HG02981 (cell line): ENCODE measurements at regions not wholly inside any gene's neighbourhood (a gene's known extent, or its start where the extent isn't known, plus 50 kb on each side); places are given as distances from the start of the nearest gene placed in this dataset.
"Not testable (repeated sequence)": the region's sequence is repeated elsewhere in the genome, so short reads cannot be mapped to it uniquely, and the experiment has no call there.

Source experiments
- ATAC-seq: cut with Tn5 transposase; IDR thresholded peaks from one replicate; pipeline ENCODE4 v1.9.1; 2021; ENCODE audit warnings: mild to moderate bottlenecking, moderate library complexity; ENCODE audit not compliant: unreplicated experiment

DNA sequence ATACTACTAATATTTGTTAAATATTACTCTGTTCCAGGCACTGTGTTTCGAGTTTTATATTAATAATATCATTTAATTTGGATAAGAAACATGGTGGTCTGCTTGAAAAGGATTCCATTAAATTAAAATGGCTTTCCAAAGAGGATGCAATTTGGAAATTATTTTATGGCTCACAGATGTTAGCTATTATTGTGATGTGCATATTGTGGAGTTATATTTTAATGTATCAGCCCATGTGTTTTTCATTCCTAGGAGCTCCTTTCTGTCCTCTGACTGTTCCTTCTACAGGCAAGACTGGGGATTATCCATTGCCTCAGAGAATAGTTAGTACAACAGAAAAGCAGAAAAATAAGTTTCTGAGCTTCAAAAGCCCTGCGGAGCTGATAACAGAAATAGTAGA is 376.7 kb upstream of the PDZRN3 start:
- ATAC-seq: no peak

DNA sequence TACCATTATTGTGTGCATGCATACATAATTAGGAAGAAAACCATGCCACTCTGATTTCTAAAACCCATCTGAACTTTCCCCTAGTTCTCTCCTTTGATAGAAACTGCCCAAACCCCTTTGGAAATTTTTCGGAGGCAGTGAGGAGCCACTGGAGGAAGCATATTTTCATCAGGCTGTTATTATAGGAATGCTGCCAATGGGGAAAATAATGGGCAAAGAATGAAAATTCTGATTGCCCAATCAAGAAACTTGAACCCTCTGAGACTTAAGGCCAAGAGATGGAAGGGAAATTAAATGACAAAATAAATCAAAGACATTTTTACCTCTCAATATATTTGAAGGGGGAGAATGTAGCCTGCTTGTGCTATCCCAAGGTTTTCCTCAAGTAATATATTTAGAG is 376.0 kb upstream of the PDZRN3 start:
- no peak for ATAC-seq

DNA sequence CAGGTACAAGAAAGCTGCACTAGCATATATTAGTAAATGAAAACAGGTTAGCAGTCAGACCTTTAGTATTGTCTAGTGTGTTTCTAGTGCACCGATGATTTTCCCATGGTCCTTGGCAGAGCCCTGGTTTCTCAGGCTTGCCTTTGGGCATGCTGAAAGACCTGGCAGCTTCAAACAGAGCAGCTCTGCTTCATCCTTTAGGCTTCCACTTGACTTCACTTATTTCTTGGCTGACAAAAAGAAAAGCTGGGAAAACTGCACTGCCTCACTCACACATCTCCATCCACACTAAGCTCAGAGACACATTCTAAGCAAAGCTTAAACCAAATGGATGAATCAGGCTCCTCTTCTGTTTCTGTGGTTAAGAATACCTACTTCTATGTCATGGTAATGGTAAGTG is 374.8 kb upstream of the PDZRN3 start:
- no peak for ATAC-seq

DNA sequence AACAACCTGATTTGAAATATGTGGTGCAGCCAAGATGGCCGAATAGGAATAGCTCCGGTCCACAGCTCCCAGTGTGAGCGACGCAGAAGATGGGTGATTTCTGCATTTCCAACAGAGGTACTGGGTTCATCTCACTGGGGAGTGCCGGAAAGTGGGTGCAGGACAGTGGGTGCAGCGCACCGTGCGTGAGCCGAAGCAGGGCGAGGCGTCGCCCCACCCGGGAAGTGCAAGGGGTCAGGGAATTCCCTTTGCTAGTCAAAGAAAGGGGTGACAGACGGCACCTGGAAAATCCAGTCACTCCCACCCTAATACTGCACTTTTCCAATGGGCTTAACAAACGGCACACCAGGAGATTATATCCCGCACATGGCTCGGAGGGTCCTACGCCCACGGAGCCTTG is 365.9 kb upstream of the PDZRN3 start:
- ATAC-seq: not testable (repeated sequence)

DNA sequence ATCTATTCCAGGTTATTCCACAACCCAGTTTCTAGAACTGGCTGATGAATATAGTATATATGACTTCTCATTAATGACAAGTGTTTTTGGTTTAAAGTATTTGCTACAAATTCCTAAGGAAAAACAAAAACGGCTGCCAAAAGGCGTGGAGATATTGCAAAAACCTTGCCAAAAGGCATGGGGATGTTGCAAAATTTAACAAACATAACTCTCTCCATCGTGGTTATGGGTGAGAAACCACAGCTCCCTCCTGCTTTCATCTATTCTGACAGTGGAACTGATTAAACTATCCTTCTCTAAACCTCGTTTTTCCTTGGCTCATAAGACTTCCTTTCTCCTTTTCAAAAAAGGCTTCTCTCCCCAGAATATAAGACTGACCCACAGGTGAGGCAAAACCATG is 342.0 kb upstream of the PDZRN3 start:
- ATAC-seq: no peak

DNA sequence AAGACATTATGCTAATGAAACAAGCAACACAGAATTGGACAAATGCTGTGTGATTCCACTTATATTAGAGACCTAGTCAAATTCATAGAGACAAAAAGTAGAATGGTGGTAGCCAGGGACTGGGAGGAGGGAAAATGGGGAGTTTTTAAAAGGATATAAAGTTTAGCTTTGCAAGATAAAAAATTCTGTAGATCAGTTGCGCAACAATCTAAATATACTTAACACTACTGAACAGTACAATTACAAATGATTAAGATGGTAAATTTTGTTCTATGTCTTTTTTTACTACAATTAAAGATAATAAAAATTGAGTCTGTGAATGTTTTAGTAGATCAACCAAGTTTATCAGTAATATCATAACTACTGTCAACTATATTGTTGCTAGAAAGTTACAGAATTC is 340.1 kb upstream of the PDZRN3 start:
- ATAC-seq: no peak

DNA sequence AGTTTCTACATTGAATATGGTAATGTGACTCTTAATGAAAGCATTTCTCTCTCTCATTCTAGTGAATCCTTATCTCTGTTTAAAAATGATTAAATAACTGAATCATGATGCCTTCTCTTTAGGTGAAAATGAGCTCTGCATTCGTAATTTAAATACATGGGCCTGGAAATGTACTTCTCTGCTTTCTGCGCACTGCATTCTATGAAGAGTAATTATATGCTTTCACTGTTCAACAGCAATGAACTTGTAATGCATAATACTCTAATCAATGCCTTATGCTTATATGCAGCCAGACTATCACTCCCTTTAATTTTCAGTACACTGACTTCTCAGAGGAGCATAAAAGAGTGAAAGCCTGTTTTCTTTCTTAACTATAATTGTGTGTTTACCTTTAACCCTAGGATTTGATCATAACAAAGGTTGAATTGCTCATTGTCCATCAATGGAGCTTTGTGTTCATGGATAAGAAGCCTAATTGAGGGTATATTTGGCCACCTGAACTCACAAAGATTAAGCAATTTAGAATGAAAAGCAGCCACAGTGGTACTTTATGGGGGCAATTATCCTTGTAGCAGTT is 330.8 kb upstream of the PDZRN3 start:
- no peak for ATAC-seq

DNA sequence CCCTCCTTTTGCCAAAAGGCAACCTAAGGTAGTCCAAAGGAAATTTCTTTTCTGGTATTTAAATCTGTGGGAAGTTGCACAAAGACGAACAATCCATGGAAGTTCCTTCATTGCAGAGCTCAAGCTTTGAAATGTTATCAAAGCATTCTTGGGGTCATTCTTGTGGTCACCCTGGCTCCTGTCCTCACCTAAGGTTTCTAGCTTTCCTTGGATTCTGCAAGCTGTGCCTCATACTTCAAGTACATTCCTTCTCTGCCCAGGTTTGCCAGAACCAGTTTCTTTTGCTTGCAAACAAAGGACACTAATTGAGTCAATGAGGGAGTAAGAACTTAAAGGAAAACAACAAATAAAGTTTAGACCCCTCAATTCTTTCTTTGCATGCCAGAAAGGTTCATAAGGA is 329.8 kb upstream of the PDZRN3 start:
- ATAC-seq: no peak

DNA sequence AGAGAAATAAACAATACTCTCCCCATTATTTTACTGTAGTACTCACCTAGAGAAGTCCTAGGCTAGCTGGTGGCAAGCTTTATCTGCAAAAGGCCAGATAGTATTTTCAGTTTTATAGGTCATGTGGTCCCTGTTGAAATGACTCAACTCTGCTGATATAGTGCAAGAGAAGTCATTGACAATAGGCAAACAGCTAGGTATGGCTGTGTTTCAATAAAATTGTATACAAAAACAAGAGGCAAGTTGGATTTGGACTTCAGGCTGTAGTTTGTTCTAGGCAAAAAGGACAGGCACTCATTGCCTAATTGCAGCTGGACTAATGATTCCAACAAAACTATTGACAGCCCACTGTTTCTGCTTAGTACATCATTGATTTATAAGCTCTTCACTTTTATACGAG is 328.0 kb upstream of the PDZRN3 start:
- no peak for ATAC-seq

DNA sequence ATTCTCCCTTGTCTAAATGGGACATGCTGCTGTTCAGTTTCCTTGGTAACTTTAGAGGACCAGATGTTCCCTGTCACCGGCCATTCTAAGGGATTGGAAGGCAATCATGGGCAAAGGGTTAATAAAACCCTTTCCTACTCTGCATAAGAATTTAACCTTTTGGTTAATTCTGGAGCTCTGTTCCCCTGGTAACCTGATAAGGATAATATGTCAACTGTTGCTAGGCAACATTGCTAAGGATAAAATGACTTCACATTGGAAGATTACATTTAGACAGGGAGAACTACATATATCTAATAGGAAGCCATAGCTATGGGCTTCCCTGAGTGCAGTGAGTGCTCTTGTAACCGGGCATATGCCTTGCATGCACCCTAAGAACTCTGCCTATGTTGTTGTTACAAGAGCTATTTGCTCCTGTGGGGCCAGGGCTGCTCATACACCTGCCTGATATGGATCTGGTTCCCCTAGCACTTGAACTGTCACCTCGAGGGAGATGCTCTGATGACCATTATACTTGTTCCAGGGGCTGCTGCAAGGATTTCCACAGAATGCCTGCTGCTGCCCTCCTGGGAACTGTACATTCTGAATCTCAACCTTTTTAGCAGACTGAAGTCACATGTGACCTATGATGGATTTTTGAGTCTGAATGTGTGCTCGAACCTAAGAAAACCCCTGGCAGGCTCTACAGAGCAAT is 326.3 kb upstream of the PDZRN3 start:
- ATAC-seq: no peak

DNA sequence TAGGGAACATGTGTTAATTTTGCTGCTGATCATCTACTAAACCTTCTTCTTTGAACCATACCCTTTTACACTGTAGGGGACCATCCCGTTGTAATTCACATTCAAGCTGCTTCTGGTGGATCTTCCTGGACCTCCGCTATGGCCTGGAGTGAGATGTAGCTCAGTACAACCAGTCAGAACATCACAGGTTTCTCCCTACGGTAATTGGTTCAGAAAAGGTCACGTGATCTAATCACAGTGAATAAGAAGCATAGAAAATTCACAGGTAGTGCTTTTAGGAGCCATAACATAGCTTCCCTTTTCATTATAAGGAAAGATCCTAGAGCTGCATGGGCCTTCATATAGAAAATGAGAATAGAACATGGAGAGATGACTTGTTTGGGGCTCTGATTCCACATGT is 320.8 kb upstream of the PDZRN3 start:
- no peak for ATAC-seq

DNA sequence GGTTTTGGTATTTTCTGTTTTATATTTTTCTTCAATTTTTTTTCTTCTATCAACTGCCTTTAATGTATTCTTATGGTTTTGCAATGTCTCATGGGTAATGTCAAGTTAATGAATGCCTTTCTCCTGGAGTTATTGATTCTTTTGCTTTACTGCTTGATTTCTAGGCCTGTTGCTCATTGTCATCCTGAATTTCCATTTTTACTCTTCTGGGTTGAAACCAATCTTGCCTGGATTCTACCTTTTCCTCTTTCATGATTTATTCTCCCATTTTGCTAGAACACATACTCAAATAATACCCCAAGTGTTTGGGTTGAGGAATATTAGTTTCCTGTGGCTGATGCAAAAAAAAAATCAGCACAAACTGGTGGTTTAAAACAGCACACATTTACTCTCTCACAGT is 315.2 kb upstream of the PDZRN3 start:
- ATAC-seq: no peak

DNA sequence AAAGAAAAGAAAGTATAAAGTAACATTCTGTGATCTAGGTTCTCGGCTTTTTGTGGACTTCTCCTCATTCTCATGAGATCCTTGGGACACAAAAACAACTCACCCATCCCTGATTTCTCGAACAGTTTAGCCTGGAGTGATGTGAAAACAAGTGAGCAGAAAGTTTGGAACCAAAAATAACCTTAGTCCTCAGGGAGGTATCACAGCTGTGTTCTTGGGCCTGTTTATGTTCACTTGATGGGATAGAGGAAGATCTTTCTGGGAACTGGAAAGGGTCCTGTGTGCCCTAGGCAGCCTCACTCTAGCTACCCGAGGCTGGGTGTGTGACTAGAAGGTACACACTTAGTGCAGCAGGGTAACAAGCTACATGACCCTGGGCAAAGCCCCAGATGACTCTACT is 308.8 kb upstream of the PDZRN3 start:
- ATAC-seq: no peak

DNA sequence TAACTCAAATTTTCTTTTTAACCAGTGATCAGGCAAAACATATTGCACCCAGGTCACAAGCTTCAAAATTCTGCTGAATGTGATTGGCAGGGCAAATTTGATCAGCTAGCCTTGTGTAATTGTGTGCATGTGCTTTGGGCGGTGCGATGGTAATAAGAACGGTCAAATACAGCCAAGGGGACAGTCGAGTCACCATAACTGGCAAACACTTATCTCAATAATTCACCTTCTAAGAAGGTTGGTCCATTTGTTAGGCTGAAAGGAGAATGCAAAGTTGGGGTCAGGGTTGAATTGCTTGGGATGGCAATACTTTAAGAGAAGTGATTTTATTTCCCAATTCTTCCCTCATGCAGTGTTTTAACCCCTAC is 302.4 kb upstream of the PDZRN3 start:
- no peak for ATAC-seq

DNA sequence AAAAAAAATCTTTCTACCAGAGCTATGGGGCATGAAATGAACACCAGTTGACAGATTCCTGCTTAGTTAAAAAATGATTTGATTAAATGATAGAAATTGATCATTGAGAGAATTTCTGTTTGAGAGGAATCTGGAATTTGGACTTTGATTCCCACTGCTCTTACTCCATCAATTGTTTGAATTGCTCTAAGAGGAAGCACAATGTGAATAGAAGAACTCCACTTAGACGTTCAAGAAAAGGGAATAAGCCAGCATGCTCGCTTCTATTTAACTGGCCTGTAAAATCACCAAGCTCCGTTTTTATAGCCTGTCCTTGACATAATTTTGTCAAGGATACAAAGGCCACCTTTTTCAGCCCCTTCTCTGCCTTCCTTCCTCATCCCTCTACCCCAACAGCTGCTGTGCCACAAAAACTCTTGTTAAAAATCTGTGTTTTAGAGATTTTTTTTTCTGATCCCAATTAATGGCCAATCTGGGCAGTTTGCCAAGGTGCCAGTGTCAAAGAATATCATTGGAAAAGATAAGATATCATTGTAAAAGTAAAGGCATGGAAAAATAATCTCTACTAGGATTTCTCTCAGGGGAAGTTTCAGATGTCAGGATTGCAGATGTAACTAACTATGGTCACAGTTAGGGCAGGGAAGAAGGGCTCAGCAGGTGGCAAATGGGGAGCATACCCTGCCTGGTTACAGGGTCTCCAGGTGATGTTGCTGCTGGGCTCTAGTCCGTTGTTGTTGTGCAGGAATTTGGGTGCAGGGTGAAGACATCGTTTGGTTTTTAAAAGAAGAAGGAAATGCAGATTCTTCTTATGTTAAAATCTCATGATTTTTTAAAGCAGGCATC is 301.8 kb upstream of the PDZRN3 start:
- ATAC-seq: no peak

DNA sequence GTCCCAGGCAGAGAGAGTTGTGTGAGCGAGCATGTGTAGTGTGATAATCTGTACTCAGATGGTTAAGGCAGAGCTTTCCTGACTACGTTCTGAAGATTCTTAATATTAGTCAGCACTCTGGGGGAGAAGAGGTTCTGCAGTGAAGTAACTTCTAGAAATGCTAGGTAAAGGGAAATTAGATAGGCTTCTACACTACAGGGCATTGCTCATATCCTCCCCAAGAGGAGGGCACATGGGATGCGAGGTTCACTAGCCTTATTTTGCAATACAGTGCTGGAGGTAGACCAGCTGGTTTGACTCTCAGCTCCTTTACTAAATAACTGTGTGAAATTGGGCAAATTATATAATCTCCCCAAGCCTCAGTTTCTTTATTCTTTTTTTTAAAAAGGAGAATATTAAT is 300.3 kb upstream of the PDZRN3 start:
- no peak for ATAC-seq

DNA sequence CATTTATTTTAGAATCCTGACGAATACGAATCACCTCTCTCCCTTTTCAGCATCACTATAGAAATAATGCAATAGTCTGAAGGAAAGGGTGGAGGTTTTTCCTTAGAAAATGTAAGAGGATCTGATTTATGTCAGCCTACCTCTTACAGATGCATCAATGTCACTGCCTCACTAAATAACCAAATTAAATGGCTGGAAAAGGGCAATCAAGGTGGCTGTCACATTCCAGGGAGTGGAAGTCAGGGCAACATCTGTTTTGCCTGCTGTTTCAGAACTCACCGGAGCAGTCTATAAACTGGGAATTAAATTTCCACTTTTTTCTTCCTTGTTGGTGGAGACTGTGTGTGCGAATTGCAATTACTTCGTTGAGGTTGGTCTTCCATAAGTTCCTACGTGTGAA is 299.3 kb upstream of the PDZRN3 start:
- no peak for ATAC-seq

DNA sequence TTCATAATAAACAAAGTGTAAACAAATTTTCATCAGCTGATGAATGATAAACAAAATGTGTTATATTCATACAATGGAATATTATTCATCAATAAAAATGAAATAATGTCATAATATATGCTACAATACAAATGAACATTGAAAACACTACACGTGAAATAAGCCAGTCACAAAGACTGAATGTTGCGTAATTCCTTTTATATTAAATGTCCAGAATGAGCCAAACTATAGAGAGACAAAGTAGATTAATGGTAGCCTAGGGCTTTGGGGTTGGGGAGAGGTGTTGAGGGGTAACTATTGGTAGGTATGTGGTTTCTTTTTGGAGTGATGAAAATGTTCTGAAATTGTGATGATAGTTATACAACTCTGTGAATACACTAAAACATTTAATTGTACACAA is 292.9 kb upstream of the PDZRN3 start:
- ATAC-seq: no peak

DNA sequence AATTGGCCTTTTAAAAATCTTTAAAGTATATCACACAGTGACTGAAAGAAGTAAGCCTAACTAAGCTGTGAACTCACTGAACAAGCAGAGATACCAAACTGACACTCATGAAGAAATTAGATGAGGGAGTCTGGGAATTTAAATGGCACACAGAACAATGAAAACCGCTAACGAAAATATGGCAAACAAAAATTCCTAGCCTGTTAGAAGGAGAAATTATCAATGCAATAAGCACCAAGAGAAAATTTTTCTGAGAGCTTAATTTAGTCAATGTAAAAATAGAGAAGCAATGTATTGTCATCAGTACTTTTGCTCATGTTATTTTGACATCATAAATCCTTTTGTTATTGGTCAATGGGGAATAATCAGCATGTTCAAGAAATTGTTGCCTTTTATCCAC is 291.1 kb upstream of the PDZRN3 start:
- ATAC-seq: no peak

DNA sequence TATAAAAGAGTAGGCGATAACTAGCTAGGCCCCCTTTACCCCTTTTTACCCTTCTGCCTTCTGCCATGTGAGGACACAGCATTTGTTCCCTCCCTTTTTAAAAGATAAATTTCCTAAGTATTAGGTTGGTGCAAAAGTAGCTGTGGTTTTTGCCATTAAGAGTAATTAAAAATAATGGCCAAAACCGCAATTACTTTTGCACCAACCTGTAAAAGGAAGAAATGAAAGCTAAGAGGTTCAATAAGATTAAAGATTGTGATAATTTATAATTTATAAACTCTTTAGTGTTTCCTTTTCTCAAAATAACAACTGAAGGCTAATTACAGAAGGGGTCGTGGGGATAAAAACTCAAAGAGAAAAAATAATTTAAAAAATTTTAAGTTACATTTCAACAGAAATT is 283.5 kb upstream of the PDZRN3 start:
- no peak for ATAC-seq

DNA sequence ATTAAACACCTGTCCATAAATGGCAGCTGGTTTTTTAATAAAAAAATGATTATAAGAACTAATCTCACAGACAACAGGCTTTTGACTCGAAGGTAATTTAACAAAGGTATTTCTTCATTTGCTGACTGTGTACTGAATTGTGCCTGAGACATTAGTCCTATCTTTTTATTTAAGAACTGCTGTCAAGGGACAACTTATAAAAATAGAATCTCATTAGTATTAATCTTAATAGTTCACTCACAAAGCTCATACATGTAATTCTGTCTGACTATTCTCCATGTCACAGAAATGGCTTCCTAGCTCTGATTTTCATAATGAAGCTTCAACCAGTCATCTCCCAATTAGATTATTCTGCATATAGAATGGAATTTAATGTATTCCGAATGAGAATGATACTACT is 276.9 kb upstream of the PDZRN3 start:
- no peak for ATAC-seq

DNA sequence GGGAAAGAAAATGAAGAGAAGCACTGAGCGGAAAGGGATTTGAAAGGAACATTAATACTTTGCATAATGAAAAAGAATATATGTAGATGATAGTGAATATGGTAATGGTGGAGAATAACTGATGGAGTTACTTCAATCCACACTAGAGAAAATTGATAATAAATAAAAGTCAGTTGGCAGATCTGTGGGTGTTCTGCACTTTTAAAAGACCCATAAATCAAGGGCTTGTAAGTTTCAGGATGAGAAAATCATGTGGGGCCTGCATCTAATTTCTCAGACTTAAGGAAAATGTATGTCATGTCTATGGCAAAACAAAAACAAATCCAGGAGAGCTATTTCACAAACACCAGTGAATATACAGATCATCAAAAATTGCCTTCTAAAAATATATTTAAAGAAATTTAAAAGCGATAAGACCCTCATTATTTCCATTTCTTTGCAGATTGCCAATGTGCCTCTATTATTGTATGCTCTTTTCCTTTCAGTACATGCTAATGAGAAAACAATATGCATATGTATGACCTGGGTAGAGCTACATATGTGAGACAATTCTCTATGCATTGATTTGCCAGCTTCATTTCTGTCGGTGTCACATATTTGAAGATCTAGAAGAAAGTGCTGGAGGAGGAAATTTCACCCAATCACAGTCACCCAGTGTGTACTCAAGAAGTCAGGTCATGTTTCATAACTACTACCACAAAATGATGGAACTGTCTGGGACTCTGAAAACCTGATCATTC is 269.9 kb upstream of the PDZRN3 start:
- ATAC-seq: no peak
